ENCODE measurements at regions not wholly inside any gene's neighbourhood (a gene's known extent, or its start where the extent isn't known, plus 50 kb on each side); places are given as distances from the start of the nearest gene placed in this dataset.

GRCh38 chr3:43854283-43854682 is 163.5 kb downstream of the ABHD5 start:
- ATAC-seq = no peak
- intact Hi-C loops (cut with micrococcal nuclease; ENCODE audit: unreplicated experiment) = no loop called here
- TF ChIP-seq SIN3A (IDR thresholded peaks at IDR 0.05; ENCODE audit: borderline replicate concordance, insufficient read depth, low read depth, low read length) (no peak), TCF7L2 (IDR thresholded peaks at IDR 0.05; ENCODE audit: low read depth, low read length) (no peak), CTCF (IDR thresholded peaks at IDR 0.05) (no peak), POLR2AphosphoS5 (IDR thresholded peaks at IDR 0.05; ENCODE audit: low read depth, low read length) (no peak)
- Histone ChIP-seq H3K4me1 (ENCODE audit: control insufficient read depth, insufficient read depth, low read length) (no peaks in the 10 kb centered on the region), H3K27me3 (ENCODE audit: control insufficient read depth, insufficient read depth, low read length) (peaks cover 2% of the 10 kb centered on the region), H3K4me3 (ENCODE audit: low read depth in 2 of 2, low read length in 2 of 2) (no peak overlapping the region), H3K9me3 (ENCODE audit: control insufficient read depth, insufficient read depth, low read depth, low read length) (no peaks in the 10 kb centered on the region), H3K36me3 (ENCODE audit: control insufficient read depth, insufficient read depth, low read length) (no peaks in the 10 kb centered on the region), H3K27ac (ENCODE audit: low read length) (no peak overlapping the region)
- POLR2A ChIA-PET = no interaction called here
- DNase-seq (ENCODE audit: low read depth, low spot score) = no peak
- no TSS peak for BruUV-seq (replicated peaks)
- CTCF ChIA-PET = no interaction called here
- in situ Hi-C loops (cut with HindIII; ENCODE audit: low pct_unique_long_range_greater_than_20kb, low sequenced_read_pairs) = no loop called here

- no TSS peak for BruUV-seq (replicated peaks)
- POLR2A ChIA-PET = no interaction called here
Measured at GRCh38 chr3:43854916-43855315, 164.2 kb downstream of the ABHD5 start.

More at GRCh38 chr3:43854916-43855315, 164.2 kb downstream of the ABHD5 start:
- CTCF ChIA-PET = no interaction called here
- in situ Hi-C loops (cut with HindIII; ENCODE audit: low pct_unique_long_range_greater_than_20kb, low sequenced_read_pairs) (no loop called here), intact Hi-C loops (cut with micrococcal nuclease; ENCODE audit: unreplicated experiment) (no loop called here)
- no peaks in the 10 kb centered on the region for H3K9me3 ChIP-seq (ENCODE audit: control insufficient read depth, insufficient read depth, low read depth, low read length)
- H3K27me3 ChIP-seq (ENCODE audit: control insufficient read depth, insufficient read depth, low read length) = peaks cover 2% of the 10 kb centered on the region
- H3K36me3 ChIP-seq (ENCODE audit: control insufficient read depth, insufficient read depth, low read length) = no peaks in the 10 kb centered on the region
- no peak for TF ChIP-seq TCF7L2 (IDR thresholded peaks at IDR 0.05; ENCODE audit: low read depth, low read length)
- no peak for TF ChIP-seq SIN3A (IDR thresholded peaks at IDR 0.05; ENCODE audit: borderline replicate concordance, insufficient read depth, low read depth, low read length)
- no peak for TF ChIP-seq REST (IDR thresholded peaks at IDR 0.05; ENCODE audit: insufficient read depth in 1 of 2, low read depth in 2 of 2, low read length in 1 of 2)
- TF ChIP-seq CTCF (IDR thresholded peaks at IDR 0.05) = no peak
- no peak for TF ChIP-seq POLR2AphosphoS5 (IDR thresholded peaks at IDR 0.05; ENCODE audit: low read depth, low read length)
- no peaks in the 10 kb centered on the region for H3K4me1 ChIP-seq (ENCODE audit: control insufficient read depth, insufficient read depth, low read length)
- no peak for ATAC-seq
- H3K4me3 ChIP-seq (ENCODE audit: low read depth in 2 of 2, low read length in 2 of 2) = no peak overlapping the region
- no peak overlapping the region for H3K27ac ChIP-seq (ENCODE audit: low read length)
- DNase-seq (ENCODE audit: low read depth, low spot score) = no peak

Measured in Panc1 (cell line).